ENCODE measurements at regions not wholly inside any gene's neighbourhood (a gene's known extent, or its start where the extent isn't known, plus 50 kb on each side); places are given as distances from the start of the nearest gene placed in this dataset.

DNA sequence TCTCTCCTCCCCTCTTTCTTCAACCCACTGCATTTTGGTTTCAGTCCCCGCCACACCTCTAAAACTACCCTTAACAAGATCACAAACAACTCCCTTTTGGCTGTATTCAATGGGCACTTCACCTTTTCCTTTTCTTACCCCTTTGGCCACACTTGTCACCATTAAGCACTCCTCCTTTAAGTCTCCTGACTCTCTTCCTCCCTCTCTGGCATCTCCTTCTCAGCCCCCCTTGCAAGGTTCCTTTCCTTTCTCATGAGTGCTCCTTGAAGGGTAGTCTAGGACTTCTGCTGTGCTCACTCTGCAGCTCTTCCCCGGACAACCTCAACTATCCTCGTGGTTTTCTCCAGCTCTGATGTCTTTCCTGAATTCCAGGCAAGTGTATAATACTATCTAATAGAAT lies 103.7 kb downstream of the RPL22L1 start (continued):
- TF ChIP-seq, protein P1, sequence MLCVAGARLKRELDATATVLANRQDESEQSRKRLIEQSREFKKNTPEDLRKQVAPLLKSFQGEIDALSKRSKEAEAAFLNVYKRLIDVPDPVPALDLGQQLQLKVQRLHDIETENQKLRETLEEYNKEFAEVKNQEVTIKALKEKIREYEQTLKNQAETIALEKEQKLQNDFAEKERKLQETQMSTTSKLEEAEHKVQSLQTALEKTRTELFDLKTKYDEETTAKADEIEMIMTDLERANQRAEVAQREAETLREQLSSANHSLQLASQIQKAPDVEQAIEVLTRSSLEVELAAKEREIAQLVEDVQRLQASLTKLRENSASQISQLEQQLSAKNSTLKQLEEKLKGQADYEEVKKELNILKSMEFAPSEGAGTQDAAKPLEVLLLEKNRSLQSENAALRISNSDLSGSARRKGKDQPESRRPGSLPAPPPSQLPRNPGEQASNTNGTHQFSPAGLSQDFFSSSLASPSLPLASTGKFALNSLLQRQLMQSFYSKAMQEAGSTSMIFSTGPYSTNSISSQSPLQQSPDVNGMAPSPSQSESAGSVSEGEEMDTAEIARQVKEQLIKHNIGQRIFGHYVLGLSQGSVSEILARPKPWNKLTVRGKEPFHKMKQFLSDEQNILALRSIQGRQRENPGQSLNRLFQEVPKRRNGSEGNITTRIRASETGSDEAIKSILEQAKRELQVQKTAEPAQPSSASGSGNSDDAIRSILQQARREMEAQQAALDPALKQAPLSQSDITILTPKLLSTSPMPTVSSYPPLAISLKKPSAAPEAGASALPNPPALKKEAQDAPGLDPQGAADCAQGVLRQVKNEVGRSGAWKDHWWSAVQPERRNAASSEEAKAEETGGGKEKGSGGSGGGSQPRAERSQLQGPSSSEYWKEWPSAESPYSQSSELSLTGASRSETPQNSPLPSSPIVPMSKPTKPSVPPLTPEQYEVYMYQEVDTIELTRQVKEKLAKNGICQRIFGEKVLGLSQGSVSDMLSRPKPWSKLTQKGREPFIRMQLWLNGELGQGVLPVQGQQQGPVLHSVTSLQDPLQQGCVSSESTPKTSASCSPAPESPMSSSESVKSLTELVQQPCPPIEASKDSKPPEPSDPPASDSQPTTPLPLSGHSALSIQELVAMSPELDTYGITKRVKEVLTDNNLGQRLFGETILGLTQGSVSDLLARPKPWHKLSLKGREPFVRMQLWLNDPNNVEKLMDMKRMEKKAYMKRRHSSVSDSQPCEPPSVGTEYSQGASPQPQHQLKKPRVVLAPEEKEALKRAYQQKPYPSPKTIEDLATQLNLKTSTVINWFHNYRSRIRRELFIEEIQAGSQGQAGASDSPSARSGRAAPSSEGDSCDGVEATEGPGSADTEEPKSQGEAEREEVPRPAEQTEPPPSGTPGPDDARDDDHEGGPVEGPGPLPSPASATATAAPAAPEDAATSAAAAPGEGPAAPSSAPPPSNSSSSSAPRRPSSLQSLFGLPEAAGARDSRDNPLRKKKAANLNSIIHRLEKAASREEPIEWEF (CRISPR knock-in tag; IDR thresholded peaks at IDR 0.05) = no peak
- TF ChIP-seq, protein P2, sequence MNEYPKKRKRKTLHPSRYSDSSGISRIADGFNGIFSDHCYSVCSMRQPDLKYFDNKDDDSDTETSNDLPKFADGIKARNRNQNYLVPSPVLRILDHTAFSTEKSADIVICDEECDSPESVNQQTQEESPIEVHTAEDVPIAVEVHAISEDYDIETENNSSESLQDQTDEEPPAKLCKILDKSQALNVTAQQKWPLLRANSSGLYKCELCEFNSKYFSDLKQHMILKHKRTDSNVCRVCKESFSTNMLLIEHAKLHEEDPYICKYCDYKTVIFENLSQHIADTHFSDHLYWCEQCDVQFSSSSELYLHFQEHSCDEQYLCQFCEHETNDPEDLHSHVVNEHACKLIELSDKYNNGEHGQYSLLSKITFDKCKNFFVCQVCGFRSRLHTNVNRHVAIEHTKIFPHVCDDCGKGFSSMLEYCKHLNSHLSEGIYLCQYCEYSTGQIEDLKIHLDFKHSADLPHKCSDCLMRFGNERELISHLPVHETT (CRISPR knock-in tag; conservative IDR thresholded peaks at IDR 0.05 in 1 of 2, IDR thresholded peaks at IDR 0.05 in 1 of 2) = no peak
- TF ChIP-seq, protein P3, sequence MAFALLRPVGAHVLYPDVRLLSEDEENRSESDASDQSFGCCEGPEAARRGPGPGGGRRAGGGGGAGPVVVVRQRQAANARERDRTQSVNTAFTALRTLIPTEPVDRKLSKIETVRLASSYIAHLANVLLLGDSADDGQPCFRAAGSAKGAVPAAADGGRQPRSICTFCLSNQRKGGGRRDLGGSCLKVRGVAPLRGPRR (CRISPR knock-in tag; IDR thresholded peaks at IDR 0.05) = 0 out of 2 replicates have a peak, but pooled peaks have one; percentile 12
- TF ChIP-seq, protein P4, sequence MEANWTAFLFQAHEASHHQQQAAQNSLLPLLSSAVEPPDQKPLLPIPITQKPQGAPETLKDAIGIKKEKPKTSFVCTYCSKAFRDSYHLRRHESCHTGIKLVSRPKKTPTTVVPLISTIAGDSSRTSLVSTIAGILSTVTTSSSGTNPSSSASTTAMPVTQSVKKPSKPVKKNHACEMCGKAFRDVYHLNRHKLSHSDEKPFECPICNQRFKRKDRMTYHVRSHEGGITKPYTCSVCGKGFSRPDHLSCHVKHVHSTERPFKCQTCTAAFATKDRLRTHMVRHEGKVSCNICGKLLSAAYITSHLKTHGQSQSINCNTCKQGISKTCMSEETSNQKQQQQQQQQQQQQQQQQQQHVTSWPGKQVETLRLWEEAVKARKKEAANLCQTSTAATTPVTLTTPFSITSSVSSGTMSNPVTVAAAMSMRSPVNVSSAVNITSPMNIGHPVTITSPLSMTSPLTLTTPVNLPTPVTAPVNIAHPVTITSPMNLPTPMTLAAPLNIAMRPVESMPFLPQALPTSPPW (CRISPR knock-in tag; IDR thresholded peaks at IDR 0.05) = no peak
- TF ChIP-seq RAD21 (CRISPR knock-in tag; conservative IDR thresholded peaks at IDR 0.05 in 1 of 2, IDR thresholded peaks at IDR 0.05 in 1 of 2) (no peak), ZNF263 (CRISPR knock-in tag; IDR thresholded peaks at IDR 0.05; ENCODE audit: borderline replicate concordance) (no peak), SETDB1 (IDR thresholded peaks at IDR 0.05; ENCODE audit: low read length) (no peak), PURB (CRISPR knock-in tag; IDR thresholded peaks at IDR 0.05; ENCODE audit: low read depth) (no peak)

Measured in K562 (cell line).